NCI-H1930 (cell line): ENCODE measurements at regions not wholly inside any gene's neighbourhood (a gene's known extent, or its start where the extent isn't known, plus 50 kb on each side); places are given as distances from the start of the nearest gene placed in this dataset.

Experiments
- DNase-seq, 2 experiments: peaks; one replicate each; lab custom pipeline; 2025; lab: John Stamatoyannopoulos, UW

DNA sequence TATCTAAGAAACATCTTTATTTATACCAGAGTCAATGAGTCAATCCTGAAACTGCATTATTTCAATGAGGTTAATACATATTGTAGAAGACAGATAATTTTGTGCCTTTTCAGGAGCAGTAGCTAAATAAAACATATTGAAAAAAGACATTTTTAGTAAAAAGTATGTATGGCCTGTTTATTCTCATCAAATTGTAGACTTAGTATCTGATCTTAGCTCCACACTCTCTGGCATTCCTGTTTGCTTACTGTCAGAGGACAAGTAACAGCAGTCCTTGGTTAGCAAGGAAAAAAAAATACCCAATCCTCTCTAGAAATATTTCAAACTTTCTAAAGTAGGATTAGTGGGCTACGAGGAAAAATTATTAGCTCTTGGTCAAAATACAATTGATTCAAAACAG lies 50.5 kb upstream of the GUCY1A1 start:
- DNase-seq = no peak

- no peak for DNase-seq
Measured at GRCh38 chr4:155615081-155615887, 51.4 kb upstream of the GUCY1A1 start.

GRCh38 chr4:155614111-155614762 lies 52.4 kb upstream of the GUCY1A1 start:
- DNase-seq = no peak

GRCh38 chr4:155612074-155612473 lies 54.6 kb upstream of the GUCY1A1 start:
- DNase-seq = no peak

- DNase-seq = no peak
Measured at GRCh38 chr4:155611501-155611900, 55.1 kb upstream of the GUCY1A1 start.

DNA sequence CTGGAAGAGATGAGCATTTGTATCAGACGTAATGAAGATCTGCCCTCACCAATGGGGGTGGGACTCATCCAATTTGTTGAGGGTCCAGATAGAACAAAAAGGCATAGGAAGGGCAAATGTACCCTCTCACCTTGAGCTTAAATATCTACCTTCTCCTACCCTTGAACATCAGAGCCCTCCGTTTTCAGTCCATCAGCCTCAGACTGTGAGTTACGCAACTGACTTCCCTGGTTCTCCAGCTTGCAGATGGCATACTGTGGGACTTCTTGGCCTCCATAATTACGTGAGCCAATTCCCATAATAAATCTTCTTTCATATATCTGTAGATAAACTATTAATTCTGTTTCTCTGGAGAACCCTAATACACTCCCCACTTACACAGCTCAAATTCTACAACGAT lies 56.5 kb upstream of the GUCY1A1 start:
- DNase-seq = no peak

DNA sequence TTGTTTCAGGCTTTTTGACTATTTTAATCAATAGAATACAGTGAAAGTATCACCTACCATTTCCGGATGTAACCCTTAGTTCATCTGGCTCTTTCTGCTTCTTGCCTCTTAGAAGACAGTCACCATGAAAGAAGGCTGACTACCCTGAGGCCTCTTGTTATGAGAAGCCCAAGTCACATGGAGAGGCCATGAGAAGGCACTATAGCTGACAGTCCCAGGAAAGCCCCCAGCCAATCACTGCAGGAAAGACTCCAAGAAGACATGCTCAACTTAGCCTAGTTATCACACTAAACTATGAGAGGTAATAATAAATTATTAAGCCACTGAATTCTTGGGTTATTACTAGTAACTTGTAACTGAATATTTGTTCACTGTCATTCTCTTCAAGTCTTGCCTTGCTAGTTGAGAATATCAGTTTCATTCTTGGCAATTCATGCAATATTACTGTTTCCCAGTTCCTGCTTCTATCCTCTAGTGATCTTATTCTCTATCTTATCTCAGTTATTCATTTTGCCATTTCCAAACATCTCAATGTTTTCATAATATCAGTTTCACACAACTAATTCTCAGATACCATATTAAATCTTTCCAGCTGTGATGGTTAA lies 57.1 kb upstream of the GUCY1A1 start:
- DNase-seq = no peak

DNA sequence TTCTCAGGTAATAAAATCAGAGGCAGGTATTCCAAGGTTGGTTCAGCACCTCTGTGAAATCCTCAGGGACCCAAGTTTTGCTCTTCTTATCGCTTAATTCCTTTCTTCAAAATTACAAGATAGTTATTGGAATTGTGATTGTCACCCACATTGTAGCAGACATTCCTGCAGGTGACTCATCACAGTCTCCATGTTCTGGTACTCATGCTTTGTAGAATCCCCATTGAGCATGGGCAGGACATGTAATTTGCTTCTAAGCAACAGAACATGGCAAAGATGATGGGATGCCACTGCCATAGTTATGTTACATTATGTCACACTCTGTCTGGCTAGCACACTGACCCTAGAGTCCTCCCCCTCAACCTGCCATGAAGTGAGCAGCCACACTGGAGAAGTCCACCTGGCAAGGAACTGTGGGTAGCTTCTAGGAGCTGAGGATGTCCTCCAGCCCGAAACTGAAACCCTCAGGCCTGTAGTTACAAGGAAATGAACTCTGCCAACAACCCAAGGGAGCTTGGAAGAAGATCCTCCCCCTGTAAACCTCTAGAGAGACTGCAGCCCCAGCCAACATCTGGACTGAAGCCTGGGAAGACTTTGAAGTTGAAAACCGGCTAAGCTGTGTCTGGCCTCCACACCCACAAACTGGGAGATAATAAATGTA lies 58.3 kb upstream of the GUCY1A1 start:
- no peak for DNase-seq

DNA sequence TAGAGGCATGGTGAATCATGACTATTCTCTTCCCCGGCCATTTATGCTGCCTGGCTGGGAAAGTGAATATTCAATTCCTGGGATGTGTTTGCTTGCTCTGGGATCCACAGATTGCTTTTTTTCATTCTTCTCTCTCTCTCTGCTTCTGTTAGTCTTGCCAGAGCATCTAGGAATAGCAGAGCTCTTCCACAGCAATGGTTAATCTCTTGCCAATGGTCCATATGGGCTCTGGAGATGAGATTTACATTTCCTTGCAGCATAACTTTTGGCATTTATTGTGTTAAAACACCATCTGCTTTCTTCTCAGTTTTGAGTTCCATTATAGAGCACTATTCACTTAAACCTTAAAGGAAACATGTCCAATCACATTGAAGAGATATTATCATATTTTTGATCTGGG lies 59.2 kb upstream of the GUCY1A1 start:
- no peak for DNase-seq

DNA sequence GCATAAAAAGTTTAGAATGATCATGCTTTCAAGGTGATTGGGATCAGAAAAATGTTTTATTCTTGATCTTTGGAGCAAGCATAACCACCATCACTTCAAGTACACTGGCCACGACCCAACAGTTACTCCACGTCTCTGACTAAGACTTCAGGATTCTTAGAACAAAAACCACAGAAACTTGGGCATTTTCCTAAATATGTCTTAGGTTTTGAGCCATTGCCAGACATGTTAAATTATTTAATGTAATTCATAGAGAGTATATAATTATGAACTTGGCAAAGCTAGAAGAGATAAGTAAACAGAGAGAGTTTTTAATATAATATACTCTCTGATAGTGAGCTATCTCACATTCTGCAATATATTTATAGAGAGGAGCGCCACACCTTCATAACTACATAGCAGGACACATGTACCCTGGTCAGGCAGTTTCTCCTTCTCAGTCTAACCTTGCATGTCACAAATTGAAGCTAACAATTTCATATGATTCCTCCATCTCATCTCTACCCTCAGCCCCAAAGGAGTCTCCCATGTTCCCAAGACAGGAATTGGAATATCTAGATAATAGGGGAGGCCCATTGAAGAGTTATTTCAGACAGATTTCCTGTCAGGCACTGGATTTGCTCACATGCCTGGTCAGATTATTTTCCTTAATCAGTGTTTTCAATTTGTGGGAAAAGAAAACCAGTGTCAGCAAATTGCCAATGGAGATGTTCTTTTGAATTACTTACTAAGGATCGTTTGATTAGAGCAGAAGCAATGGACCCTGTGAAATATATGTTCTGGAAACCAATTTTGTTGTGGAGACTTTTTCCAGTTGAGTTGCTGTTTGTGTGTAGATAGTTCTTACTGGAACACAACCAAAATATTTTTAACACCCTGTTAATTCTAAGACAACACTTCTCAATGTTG lies 61.7 kb upstream of the GUCY1A1 start:
- DNase-seq = no peak

DNA sequence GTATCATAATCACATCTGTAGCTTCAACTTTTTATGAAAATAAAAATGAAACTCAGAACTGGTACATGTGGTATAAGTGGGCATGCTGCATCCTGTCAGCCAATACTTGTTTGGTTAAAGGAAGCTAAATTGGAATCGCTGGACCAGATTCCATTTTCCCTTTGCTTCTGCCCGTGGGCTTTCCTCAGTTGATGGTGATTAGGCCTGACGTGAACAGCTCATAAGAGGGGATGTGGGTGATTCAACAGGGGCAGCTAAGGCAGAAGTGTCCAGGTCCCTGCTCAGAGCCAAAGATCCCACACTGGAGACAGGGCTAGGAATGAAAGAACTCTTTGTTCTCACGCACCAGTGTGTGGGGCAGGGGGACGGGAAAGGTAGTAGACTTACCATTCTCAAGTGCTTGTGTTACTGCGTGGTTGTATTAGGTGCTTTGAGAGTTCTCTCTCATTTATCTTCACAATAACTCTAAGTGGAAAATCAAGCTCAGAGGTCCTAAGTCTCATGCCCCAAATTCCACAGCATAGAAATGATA lies 63.2 kb upstream of the GUCY1A1 start:
- DNase-seq = no peak

DNA sequence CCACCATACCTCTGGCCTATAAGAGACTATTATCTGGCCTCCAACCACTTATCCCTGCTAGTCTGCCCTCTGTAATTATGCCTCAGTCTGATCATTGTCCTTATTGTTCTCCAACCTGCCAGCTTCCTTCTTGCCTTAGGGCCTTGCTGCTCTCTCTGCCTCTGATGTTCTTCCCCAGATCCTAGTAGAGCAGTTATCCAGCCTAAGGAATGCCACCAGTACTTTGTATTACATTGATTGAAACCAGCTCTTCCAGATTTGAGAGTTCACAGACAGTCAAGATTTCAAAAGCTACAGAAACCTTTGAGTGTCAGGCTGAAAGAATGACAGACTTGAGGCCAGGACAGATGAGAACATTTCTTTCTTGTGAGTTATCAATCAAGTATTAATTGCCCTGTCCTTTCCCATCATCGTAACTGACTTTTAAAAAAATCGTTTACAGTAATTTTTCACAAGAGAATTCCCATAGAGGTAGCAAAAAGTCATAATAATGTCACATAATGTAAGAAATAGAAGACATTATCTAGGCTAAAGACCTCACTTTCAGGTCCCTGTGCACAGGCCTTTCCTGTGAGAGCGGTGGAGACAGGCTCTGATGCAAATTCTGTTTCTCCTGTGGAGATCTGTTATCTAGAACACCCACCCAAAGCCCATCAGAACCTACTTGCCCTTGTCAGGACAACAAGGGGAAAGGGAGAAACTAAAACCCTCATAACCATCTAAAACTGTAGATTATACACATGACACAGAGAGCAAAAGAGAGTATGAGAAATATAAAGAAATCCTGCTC lies 64.1 kb upstream of the GUCY1A1 start:
- DNase-seq = no peak

- no peak for DNase-seq
Measured at GRCh38 chr4:155600244-155600643, 66.4 kb upstream of the GUCY1A1 start.

GRCh38 chr4:155599596-155599995 lies 67.1 kb upstream of the GUCY1A1 start:
- DNase-seq = no peak

GRCh38 chr4:155599085-155599484 lies 67.6 kb upstream of the GUCY1A1 start:
- no peak for DNase-seq

- no peak for DNase-seq
Measured at GRCh38 chr4:155597933-155598451, 68.7 kb upstream of the GUCY1A1 start.

DNA sequence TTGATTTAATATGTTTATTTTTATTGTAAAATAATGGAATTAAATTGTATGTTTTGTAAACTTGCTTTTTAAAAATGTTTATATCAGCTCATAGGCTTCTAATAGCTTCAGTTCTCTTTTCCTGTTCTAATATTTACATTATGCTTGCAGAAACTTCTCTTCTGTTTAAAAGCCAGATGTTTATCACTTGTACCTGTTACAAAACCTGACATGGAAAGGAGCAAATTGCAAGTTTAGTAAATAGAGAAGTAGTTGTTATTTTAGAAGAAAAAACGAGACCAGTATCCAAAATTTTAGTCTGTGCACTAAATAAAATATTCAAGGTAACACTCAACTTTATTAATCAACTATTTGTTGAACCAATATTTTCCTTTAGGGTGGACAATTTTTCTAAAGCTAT lies 69.4 kb upstream of the GUCY1A1 start:
- no peak for DNase-seq

DNA sequence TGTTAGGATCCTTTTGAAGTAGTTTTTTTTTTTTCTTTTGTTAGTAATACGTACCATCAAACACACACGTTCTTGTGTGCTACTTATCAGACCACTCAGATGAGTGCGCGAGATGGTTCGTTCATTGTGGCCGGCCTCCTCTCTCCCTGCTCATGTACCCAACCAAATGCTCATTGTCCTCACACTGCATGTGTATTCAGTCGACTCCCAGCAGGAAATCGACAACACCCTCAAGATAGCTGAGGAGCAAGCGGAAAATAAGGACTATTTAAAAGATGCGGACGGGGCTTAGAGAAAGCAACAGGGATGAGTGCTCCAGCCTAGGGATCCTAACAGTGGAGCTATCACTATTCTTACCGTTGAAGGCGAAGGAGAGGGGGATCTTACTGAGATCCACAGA lies 72.9 kb upstream of the GUCY1A1 start:
- DNase-seq = no peak

DNA sequence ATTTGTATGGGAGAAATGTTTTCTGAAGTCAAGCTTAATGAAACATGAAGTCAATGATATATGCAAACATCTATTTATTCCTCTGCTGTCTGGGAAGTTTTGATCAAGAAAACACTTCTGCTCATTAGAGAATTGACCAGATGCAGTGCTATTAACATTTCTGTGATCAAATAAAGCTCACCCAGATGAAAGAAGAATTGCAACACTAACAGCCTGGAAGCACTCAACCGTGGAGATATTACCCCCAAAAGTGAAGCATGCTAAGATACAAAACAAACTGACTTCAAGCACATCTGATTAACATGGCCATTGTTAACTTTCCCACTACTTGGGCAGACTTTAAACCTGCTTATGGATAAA lies 73.7 kb upstream of the GUCY1A1 start:
- DNase-seq = no peak

GRCh38 chr4:155592179-155592937 lies 74.3 kb upstream of the GUCY1A1 start:
- no peak for DNase-seq
